MM.1S (cell line): ENCODE measurements at regions not wholly inside any gene's neighbourhood (a gene's known extent, or its start where the extent isn't known, plus 50 kb on each side); places are given as distances from the start of the nearest gene placed in this dataset.

Experiments used
- DNase-seq: peaks from one replicate; pipeline ENCODE4 v3.0.0-alpha.2; 2015
- H2AFZ ChIP-seq: fragments of 300-600 bp; sonication (generic); 2 replicates; pipeline ENCODE4 v1.6.0; 2016; ENCODE audit warnings: antibody characterized with exemption, low read length
- H3F3A ChIP-seq: fragments of 300-600 bp; sonication (generic); 2 replicates; pipeline ENCODE4 v1.6.1; 2016; ENCODE audit warnings: mild to moderate bottlenecking, antibody characterized with exemption, low read length, moderate library complexity, mixed read lengths; ENCODE audit not compliant: insufficient read depth
- H3K27ac ChIP-seq: fragments of 300-600 bp; sonication (generic); 2 replicates; pipeline ENCODE4 v1.5.1; 2016; ENCODE audit warnings: mild to moderate bottlenecking, low read length
- H3K27me3 ChIP-seq: fragments of 300-600 bp; sonication (generic); replicated peaks from 2 replicates; pipeline ENCODE4 v1.6.0; 2016; ENCODE audit warnings: low read length; ENCODE audit not compliant: insufficient read depth
- H3K36me3 ChIP-seq: fragments of 300-600 bp; sonication (generic); replicated peaks from 2 replicates; pipeline ENCODE4 v1.6.1; 2016; ENCODE audit warnings: mild to moderate bottlenecking, low read length, mixed read lengths; ENCODE audit not compliant: insufficient read depth
- H3K4me1 ChIP-seq: fragments of 300-600 bp; sonication (generic); 2 replicates; pipeline ENCODE4 v1.6.1; 2016; ENCODE audit warnings: low read length, mixed read lengths
- H3K4me2 ChIP-seq: fragments of 300-600 bp; sonication (generic); 2 replicates; pipeline ENCODE4 v1.6.0; 2016; ENCODE audit warnings: low read depth, low read length
- H3K4me3 ChIP-seq: fragments of 300-600 bp; sonication (generic); 2 replicates; pipeline ENCODE4 v1.5.1; 2016; ENCODE audit warnings: low read length, mixed read lengths
- H3K79me2 ChIP-seq: fragments of 300-600 bp; sonication (generic); 2 replicates; pipeline ENCODE4 v1.6.1; 2016; ENCODE audit warnings: mixed run types, low read length, mixed read lengths
- H3K9ac ChIP-seq: fragments of 300-600 bp; sonication (generic); 2 replicates; pipeline ENCODE4 v1.6.1; 2016; ENCODE audit warnings: low read length, mixed read lengths
- H3K9me2 ChIP-seq: fragments of 300-600 bp; sonication (generic); replicated peaks from 2 replicates; pipeline ENCODE4 v1.6.1; 2016; ENCODE audit warnings: mild to moderate bottlenecking, low read length, mixed read lengths; ENCODE audit not compliant: insufficient read depth
- H3K9me3 ChIP-seq: fragments of 300-600 bp; sonication (generic); replicated peaks from 2 replicates; pipeline ENCODE4 v1.6.1; 2016; ENCODE audit warnings: mild to moderate bottlenecking, low read length, mixed read lengths; ENCODE audit not compliant: insufficient read depth
- H4K20me1 ChIP-seq: fragments of 300-600 bp; sonication (generic); 2 replicates; pipeline ENCODE4 v1.6.1; 2016; ENCODE audit warnings: mild to moderate bottlenecking, low read length, moderate library complexity, mixed read lengths; ENCODE audit not compliant: insufficient read depth
- EZH2 ChIP-seq: fragments of 300-600 bp; sonication (generic); optimal IDR thresholded peaks from 2 replicates; pipeline ENCODE3; 2017; ENCODE audit warnings: low read depth, mild to moderate bottlenecking, antibody characterized with exemption, low read length, mixed read lengths
- EZH2phosphoT487 ChIP-seq: fragments of 300-600 bp; sonication (generic); IDR thresholded peaks from 2 replicates; pipeline ENCODE4 v1.6.1; 2018; ENCODE audit warnings: antibody characterized with exemption, low read length
- TF ChIP-seq, protein P1 (sequence below): fragments of 300-600 bp; sonication (generic); IDR thresholded peaks from 2 replicates; pipeline ENCODE4 v1.5.1; 2016; ENCODE audit warnings: antibody characterized with exemption, low read length, mixed read lengths

DNA sequence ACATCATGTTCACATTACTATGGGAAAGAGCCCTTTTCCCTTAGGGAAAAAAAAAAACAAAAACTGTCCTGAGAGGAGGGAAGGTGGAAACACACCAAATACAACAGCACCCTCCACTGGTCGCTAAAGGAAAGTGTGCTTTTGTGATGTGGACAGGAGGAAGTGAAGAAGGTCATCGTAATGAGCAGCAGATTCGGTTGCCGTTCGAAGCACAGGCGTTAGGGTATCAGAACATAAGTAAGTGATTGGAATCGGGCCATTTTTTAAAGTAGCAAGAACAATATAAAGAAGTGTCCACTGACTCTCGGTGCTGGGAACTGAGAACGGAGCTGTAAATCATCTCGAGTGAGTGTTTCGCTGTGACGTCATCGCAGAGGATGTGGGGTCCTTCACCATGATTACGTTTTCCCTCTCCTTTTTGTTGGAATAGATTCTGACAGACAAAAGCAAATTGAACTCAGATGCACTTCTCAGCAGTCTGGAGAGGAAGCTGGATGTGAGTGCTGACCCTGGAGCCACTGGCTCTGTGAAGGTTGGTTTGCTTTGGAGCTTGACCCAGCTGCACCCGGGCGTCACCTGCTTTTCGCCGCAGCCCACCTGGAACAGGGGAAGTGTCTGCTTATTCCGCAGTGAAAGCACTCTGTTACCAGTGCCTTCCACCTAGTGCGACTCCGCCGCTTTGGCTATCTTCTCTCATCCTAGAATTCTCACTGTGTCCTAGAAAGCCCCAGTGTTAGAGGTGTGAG is 203.6 kb upstream of the GMDS start:
- Histone ChIP-seq H2AFZ (no peak overlapping the region), H3K36me3 (no peaks in the 10 kb centered on the region), H3K4me2 (no peak overlapping the region), H3K4me1 (no peaks in the 10 kb centered on the region), H3K27me3 (no peaks in the 10 kb centered on the region), H3K27ac (no peak overlapping the region), H3K79me2 (no peaks in the 10 kb centered on the region), H3F3A (no peaks in the 10 kb centered on the region), H3K9ac (no peak overlapping the region), H3K9me3 (no peaks in the 10 kb centered on the region), H3K4me3 (no peak overlapping the region), H3K9me2 (no peaks in the 10 kb centered on the region), H4K20me1 (no peaks in the 10 kb centered on the region)
- TF ChIP-seq EZH2 (no peak), EZH2phosphoT487 (no peak)
- TF ChIP-seq, protein P1, sequence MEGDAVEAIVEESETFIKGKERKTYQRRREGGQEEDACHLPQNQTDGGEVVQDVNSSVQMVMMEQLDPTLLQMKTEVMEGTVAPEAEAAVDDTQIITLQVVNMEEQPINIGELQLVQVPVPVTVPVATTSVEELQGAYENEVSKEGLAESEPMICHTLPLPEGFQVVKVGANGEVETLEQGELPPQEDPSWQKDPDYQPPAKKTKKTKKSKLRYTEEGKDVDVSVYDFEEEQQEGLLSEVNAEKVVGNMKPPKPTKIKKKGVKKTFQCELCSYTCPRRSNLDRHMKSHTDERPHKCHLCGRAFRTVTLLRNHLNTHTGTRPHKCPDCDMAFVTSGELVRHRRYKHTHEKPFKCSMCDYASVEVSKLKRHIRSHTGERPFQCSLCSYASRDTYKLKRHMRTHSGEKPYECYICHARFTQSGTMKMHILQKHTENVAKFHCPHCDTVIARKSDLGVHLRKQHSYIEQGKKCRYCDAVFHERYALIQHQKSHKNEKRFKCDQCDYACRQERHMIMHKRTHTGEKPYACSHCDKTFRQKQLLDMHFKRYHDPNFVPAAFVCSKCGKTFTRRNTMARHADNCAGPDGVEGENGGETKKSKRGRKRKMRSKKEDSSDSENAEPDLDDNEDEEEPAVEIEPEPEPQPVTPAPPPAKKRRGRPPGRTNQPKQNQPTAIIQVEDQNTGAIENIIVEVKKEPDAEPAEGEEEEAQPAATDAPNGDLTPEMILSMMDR = peak; percentile 62
- DNase-seq = peak; percentile 34

DNA sequence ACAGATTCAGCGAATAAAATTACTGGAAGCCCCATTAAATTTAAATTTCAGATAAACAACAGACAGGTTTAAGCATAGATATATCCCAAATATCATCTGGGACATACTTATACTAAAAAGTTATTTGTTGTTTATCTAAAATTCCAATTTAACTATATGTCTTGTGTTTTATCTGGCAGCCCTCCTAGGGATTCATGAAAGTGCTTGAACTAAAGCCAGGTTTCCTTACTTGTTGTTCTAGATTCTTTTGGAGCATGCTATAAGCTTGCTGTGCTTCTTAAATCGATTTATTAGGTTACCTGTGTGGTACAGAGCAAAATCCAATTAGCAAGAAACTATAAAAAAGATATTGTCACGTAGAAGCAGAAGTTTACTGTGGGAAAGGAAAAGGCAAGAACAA is 202.5 kb upstream of the GMDS start:
- no peak for DNase-seq
- H3K4me2 ChIP-seq = no peak overlapping the region
- H3K9ac ChIP-seq = no peak overlapping the region
- H3K79me2 ChIP-seq = no peaks in the 10 kb centered on the region
- H3F3A ChIP-seq = no peaks in the 10 kb centered on the region
- H3K27me3 ChIP-seq = no peaks in the 10 kb centered on the region
- no peaks in the 10 kb centered on the region for H4K20me1 ChIP-seq
- H3K9me3 ChIP-seq = no peaks in the 10 kb centered on the region
- H3K4me3 ChIP-seq = no peak overlapping the region
- no peak overlapping the region for H2AFZ ChIP-seq
- no peak for TF ChIP-seq EZH2
- TF ChIP-seq, protein P1 = no peak
- no peak for TF ChIP-seq EZH2phosphoT487
- H3K36me3 ChIP-seq = no peaks in the 10 kb centered on the region
- H3K27ac ChIP-seq = no peak overlapping the region
- H3K4me1 ChIP-seq = no peaks in the 10 kb centered on the region
- H3K9me2 ChIP-seq = no peaks in the 10 kb centered on the region

DNA sequence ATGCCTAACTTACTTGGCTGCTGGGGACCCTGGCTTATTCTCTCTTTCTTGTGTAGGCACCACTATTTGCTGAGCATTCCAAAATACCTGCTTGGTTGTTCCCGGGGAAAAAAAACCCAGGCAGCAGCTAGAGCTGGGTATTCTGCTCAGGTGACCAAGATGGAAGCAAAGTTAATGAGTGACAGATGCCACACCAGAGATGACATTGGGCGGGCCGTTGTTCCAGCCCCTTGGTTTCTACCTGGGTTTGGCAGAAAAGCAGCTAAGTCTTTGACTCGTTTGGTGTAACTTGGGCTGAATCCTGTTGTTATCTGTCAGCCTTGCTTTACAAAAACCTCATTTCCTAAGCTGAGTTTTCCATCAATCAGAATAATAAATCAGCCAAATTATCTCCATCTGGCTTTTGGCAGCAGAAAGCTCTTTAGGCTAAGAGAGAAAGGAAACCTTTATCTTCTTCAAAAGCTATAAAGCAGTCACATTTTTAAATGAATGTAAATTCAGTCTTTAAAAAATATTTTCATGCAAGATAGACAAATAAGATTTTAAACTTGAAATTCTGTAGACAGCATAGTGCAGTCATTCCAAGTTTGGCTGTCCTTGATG is 202.0 kb upstream of the GMDS start:
- TF ChIP-seq EZH2phosphoT487 (no peak), EZH2 (no peak)
- TF ChIP-seq, protein P1 = no peak

More for the DNA sequence above, 202.0 kb upstream of the GMDS start:
- Histone ChIP-seq H3K79me2 (no peaks in the 10 kb centered on the region), H4K20me1 (no peaks in the 10 kb centered on the region), H3F3A (no peaks in the 10 kb centered on the region), H3K27ac (no peak overlapping the region), H3K9ac (no peak overlapping the region), H3K4me3 (no peak overlapping the region), H3K4me1 (no peaks in the 10 kb centered on the region), H3K36me3 (no peaks in the 10 kb centered on the region), H3K4me2 (no peak overlapping the region), H3K9me3 (no peaks in the 10 kb centered on the region), H2AFZ (no peak overlapping the region), H3K27me3 (no peaks in the 10 kb centered on the region), H3K9me2 (no peaks in the 10 kb centered on the region)
- no peak for DNase-seq
